Panc1 (cell line): ENCODE measurements at regions not wholly inside any gene's neighbourhood (a gene's known extent, or its start where the extent isn't known, plus 50 kb on each side); places are given as distances from the start of the nearest gene placed in this dataset.

ENCODE experiments used
- ATAC-seq: fragments of 200-7000 bp; cut with Tn5 transposase; 2 replicates; pipeline ENCODE4 v1.9.1; 2020; ENCODE audit warnings: mild to moderate bottlenecking, moderate library complexity
- BruUV-seq: library from RNA; stranded (reverse); fragments of 400-500 nt; replicated peaks from 2 replicates; lab custom pipeline; 2021; lab: Mats Ljungman, UMichigan
- CTCF ChIA-PET: fragments of 300-600 bp; sonication (Branson Sonifier 250); formaldehyde crosslinking; loops from one replicate; lab custom pipeline; 2022; ENCODE audit warnings: antibody characterized with exemption; lab: Charles Lee
- POLR2A ChIA-PET: fragments of 300-600 bp; sonication (Branson Sonifier 250); formaldehyde crosslinking; loops from one replicate; lab custom pipeline; 2022; ENCODE audit warnings: antibody characterized with exemption; lab: Charles Lee
- DNase-seq: peaks from one replicate; pipeline ENCODE4 v3.0.0-alpha.2; 2010; ENCODE audit warnings: low read depth, low spot score
- H3K27ac ChIP-seq: 2 replicates; pipeline ENCODE4 v1.5.1; 2011; ENCODE audit warnings: mild to moderate bottlenecking, low read length, inconsistent platforms
- H3K27me3 ChIP-seq: fragments of 200-500 bp; sonication (Bioruptor generic); 2 replicates; pipeline ENCODE4 v1.6.0; 2014; ENCODE audit warnings: low read length, inconsistent platforms; ENCODE audit not compliant: control insufficient read depth, insufficient read depth
- H3K36me3 ChIP-seq: fragments of 200-500 bp; sonication (Bioruptor generic); 2 replicates; pipeline ENCODE4 v1.5.1; 2014; ENCODE audit warnings: inconsistent platforms, mild to moderate bottlenecking, low read length, moderate library complexity; ENCODE audit not compliant: control insufficient read depth, insufficient read depth
- H3K4me1 ChIP-seq: 2 replicates; pipeline ENCODE4 v1.5.1; 2011; ENCODE audit warnings: inconsistent platforms, mild to moderate bottlenecking, low read length, moderate library complexity; ENCODE audit not compliant: control insufficient read depth, insufficient read depth
- H3K4me3 ChIP-seq, 2 experiments: 2 replicates each; pipeline ENCODE4 v1.5.1; 2011 to 2012; ENCODE audit warnings: low read depth in 2 of 2, low read length in 2 of 2, mild to moderate bottlenecking in 2 of 2, inconsistent platforms in 1 of 2, moderate library complexity in 1 of 2
- H3K9me3 ChIP-seq: fragments of 200-500 bp; sonication (Bioruptor generic); 2 replicates; pipeline ENCODE4 v1.5.1; 2014; ENCODE audit warnings: low read depth, mild to moderate bottlenecking, inconsistent platforms, low read length, moderate library complexity; ENCODE audit not compliant: control insufficient read depth, insufficient read depth
- POLR2AphosphoS5 ChIP-seq: IDR thresholded peaks from 2 replicates; pipeline ENCODE4 v1.6.1; 2012; ENCODE audit warnings: mild to moderate bottlenecking, low read depth, low read length, moderate library complexity
- REST ChIP-seq, 2 experiments: IDR thresholded peaks; 2 replicates each; pipeline ENCODE4 v1.6.1; 2011 to 2012; ENCODE audit warnings: low read depth in 2 of 2, control low read depth in 1 of 2, low read length in 1 of 2, mild to moderate bottlenecking in 1 of 2, moderate library complexity in 1 of 2; ENCODE audit not compliant: insufficient read depth in 1 of 2
- SIN3A ChIP-seq: IDR thresholded peaks from 2 replicates; pipeline ENCODE4 v1.6.1; 2012; ENCODE audit warnings: low read depth, mild to moderate bottlenecking, low read length, moderate library complexity, borderline replicate concordance; ENCODE audit not compliant: insufficient read depth
- TCF7L2 ChIP-seq: IDR thresholded peaks from 2 replicates; pipeline ENCODE4 v1.6.1; 2011; ENCODE audit warnings: mild to moderate bottlenecking, low read depth, low read length, inconsistent platforms
- in situ Hi-C: cut with HindIII; loops from 2 replicates; pipeline ENCODE4 v1.10.0; 2016; ENCODE audit warnings: low sequenced_read_pairs, low pct_unique_long_range_greater_than_20kb
- intact Hi-C: fragments of 100-400 bp; cut with micrococcal nuclease; formaldehyde crosslinking; loops from one replicate; pipeline ENCODE4 v1.10.0; 2022; ENCODE audit not compliant: unreplicated experiment
- TF ChIP-seq, protein P1 (sequence below): fragments of 450-650 bp; IDR thresholded peaks from 2 replicates; pipeline ENCODE4 v1.5.1; 2017; ENCODE audit warnings: mild to moderate bottlenecking

DNA sequence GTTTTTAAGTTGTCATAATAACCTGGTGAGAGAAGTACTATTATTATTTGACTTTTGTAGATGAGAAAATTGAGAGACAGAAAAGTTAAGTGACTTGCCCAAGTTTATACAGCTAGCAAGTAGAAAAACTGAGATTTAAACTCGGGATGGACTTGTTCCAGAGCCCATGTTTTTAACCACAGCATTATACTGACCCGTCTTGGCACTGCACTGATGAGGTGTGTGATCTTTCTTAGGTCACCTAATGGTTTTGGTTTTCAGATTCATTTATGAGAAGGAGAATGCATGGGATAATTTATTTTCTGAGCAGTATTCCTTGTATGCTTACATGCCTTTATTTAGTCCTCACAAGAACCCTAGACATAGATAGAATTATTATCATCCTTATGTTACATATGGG lies 201.8 kb upstream of the CDKN2B start:
- no peak overlapping the region for H3K4me3 ChIP-seq
- ChIA-PET POLR2A (no interaction called here), CTCF (no interaction called here)
- no peak for ATAC-seq
- no peaks in the 10 kb centered on the region for H3K36me3 ChIP-seq
- no peak for DNase-seq
- in situ Hi-C loops: no loop called here
- no TSS peak for BruUV-seq
- no peaks in the 10 kb centered on the region for H3K27me3 ChIP-seq
- no peak overlapping the region for H3K27ac ChIP-seq
- H3K4me1 ChIP-seq: no peaks in the 10 kb centered on the region
- TF ChIP-seq, protein P1, sequence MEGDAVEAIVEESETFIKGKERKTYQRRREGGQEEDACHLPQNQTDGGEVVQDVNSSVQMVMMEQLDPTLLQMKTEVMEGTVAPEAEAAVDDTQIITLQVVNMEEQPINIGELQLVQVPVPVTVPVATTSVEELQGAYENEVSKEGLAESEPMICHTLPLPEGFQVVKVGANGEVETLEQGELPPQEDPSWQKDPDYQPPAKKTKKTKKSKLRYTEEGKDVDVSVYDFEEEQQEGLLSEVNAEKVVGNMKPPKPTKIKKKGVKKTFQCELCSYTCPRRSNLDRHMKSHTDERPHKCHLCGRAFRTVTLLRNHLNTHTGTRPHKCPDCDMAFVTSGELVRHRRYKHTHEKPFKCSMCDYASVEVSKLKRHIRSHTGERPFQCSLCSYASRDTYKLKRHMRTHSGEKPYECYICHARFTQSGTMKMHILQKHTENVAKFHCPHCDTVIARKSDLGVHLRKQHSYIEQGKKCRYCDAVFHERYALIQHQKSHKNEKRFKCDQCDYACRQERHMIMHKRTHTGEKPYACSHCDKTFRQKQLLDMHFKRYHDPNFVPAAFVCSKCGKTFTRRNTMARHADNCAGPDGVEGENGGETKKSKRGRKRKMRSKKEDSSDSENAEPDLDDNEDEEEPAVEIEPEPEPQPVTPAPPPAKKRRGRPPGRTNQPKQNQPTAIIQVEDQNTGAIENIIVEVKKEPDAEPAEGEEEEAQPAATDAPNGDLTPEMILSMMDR: no peak
- TF ChIP-seq TCF7L2 (no peak), SIN3A (no peak), POLR2AphosphoS5 (no peak), REST (IDR thresholded peaks at IDR 0.05; ENCODE audit: insufficient read depth in 1 of 2, low read depth in 2 of 2, low read length in 1 of 2) (no peak)
- no peaks in the 10 kb centered on the region for H3K9me3 ChIP-seq
- intact Hi-C loops: no loop called here

DNA sequence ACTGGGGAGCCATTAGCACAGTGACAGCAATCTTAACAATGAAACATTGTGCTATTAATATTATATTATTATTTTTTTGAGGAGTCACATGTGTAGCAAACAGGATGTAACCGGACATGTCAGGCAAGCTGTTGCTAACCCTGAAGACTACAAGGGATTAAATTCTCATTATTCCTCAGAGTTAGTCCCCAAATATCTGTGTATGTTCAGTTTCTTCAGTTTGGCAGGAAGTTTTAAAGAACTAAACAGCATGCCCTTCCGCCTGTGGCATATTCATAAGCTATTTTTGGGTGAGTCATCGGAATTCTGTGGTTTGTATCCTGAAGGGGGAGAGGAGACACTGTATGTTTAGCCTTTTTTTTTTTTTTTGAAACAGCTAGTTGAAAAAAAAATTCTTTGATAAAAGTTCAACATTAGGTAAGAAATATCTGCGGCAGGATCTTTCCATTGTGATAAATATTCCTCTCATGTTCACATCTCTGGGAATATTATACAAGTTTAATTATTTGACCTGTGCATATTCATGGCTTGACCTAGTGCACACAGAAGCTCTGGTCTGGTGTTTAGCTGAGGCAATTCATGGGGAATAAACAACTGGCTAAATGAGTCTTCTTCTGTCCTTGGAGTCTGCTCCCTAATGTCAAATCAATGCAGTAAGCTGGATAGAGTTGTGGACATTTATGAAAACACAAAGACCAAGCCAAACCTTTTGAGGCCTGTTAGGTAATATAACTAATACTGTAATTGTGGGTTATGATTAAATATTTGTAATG lies 202.7 kb upstream of the CDKN2B start:
- Histone ChIP-seq H3K4me3 (no peak overlapping the region), H3K4me1 (no peaks in the 10 kb centered on the region), H3K9me3 (no peaks in the 10 kb centered on the region), H3K27me3 (no peaks in the 10 kb centered on the region), H3K36me3 (no peaks in the 10 kb centered on the region), H3K27ac (no peak overlapping the region)
- no peak for TF ChIP-seq POLR2AphosphoS5
- no peak for TF ChIP-seq SIN3A
- no peak for TF ChIP-seq REST (IDR thresholded peaks at IDR 0.05; ENCODE audit: insufficient read depth in 1 of 2, low read depth in 2 of 2, low read length in 1 of 2)
- TF ChIP-seq, protein P1: no peak
- no peak for TF ChIP-seq TCF7L2
- DNase-seq (no peak), ATAC-seq (no peak)
- intact Hi-C loops: no loop called here
- ChIA-PET POLR2A (no interaction called here), CTCF (no interaction called here)
- in situ Hi-C loops: no loop called here
- no TSS peak for BruUV-seq
